Astrocyte (in vitro differentiated cells and primary cell): ENCODE measurements at regions not wholly inside any gene's neighbourhood (a gene's known extent, or its start where the extent isn't known, plus 50 kb on each side); places are given as distances from the start of the nearest gene placed in this dataset.

ENCODE experiments used
- DNase-seq: peaks from one replicate; pipeline ENCODE4 v3.0.0-alpha.2; 2010; ENCODE audit warnings: low read depth
- FAIRE-seq: peaks from 2 replicates; lab custom pipeline; 2011; peaks lifted over from hg19 to GRCh38; lab: Jason Lieb, UNC
- H2AFZ ChIP-seq: 2 replicates; pipeline ENCODE4 v1.6.0; 2012; ENCODE audit warnings: low read depth, low read length, inconsistent platforms
- H3K27ac ChIP-seq: 2 replicates; pipeline ENCODE4 v1.5.1; 2011; ENCODE audit warnings: low read depth, low read length, inconsistent platforms
- H3K27me3 ChIP-seq: 2 replicates; pipeline ENCODE4 v1.6.0; 2011; ENCODE audit warnings: low read length, inconsistent platforms; ENCODE audit not compliant: insufficient read depth
- H3K36me3 ChIP-seq: 2 replicates; pipeline ENCODE4 v1.5.1; 2011; ENCODE audit warnings: low read length, inconsistent platforms; ENCODE audit not compliant: insufficient read depth
- H3K4me1 ChIP-seq: 2 replicates; pipeline ENCODE4 v1.5.1; 2011; ENCODE audit warnings: low read length, inconsistent platforms; ENCODE audit not compliant: insufficient read depth
- H3K4me2 ChIP-seq: 2 replicates; pipeline ENCODE4 v1.6.0; 2012; ENCODE audit warnings: low read length, inconsistent platforms
- H3K4me3 ChIP-seq: 2 replicates; pipeline ENCODE4 v1.5.1; 2011; ENCODE audit warnings: low read depth, mild to moderate bottlenecking, low read length, inconsistent platforms; ENCODE audit not compliant: insufficient read depth
- H3K79me2 ChIP-seq: 2 replicates; pipeline ENCODE4 v1.6.0; 2012; ENCODE audit warnings: mild to moderate bottlenecking, low read length, inconsistent platforms; ENCODE audit not compliant: insufficient read depth
- H3K9ac ChIP-seq: 2 replicates; pipeline ENCODE4 v1.6.0; 2012; ENCODE audit warnings: mild to moderate bottlenecking, low read length, inconsistent platforms
- H3K9me3 ChIP-seq: 2 replicates; pipeline ENCODE4 v1.5.1; 2012; ENCODE audit warnings: low read depth, mild to moderate bottlenecking, low read length, inconsistent platforms; ENCODE audit not compliant: insufficient read depth
- H4K20me1 ChIP-seq: 2 replicates; pipeline ENCODE4 v1.6.0; 2012; ENCODE audit warnings: low read length, inconsistent platforms; ENCODE audit not compliant: insufficient read depth
- H3K27ac Mint-ChIP-seq: one replicate; pipeline ENCODE4 v1.8.0; 2021; ENCODE audit warnings: mild to moderate bottlenecking, mixed read lengths; ENCODE audit not compliant: unreplicated experiment
- H3K27me3 Mint-ChIP-seq: one replicate; pipeline ENCODE4 v1.8.0; 2021; ENCODE audit warnings: low read depth, mixed read lengths; ENCODE audit not compliant: unreplicated experiment
- H3K36me3 Mint-ChIP-seq: one replicate; pipeline ENCODE4 v1.8.0; 2021; ENCODE audit warnings: low read depth, mixed read lengths; ENCODE audit not compliant: unreplicated experiment
- H3K4me1 Mint-ChIP-seq: one replicate; pipeline ENCODE4 v1.8.0; 2021; ENCODE audit warnings: low read depth, mixed read lengths; ENCODE audit not compliant: unreplicated experiment
- H3K4me3 Mint-ChIP-seq: one replicate; pipeline ENCODE4 v1.8.0; 2021; ENCODE audit warnings: mild to moderate bottlenecking, moderate library complexity, mixed read lengths; ENCODE audit not compliant: unreplicated experiment
- H3K9me3 Mint-ChIP-seq: one replicate; pipeline ENCODE4 v1.8.0; 2021; ENCODE audit warnings: mild to moderate bottlenecking, mixed read lengths; ENCODE audit not compliant: unreplicated experiment
- CTCF ChIP-seq: IDR thresholded peaks from 2 replicates; pipeline ENCODE4 v1.5.1; 2011; ENCODE audit warnings: low read depth, mild to moderate bottlenecking, inconsistent platforms, low read length, moderate library complexity; ENCODE audit not compliant: insufficient read depth
- EZH2 ChIP-seq: IDR thresholded peaks from 2 replicates; pipeline ENCODE4 v1.6.1; 2012; ENCODE audit warnings: mild to moderate bottlenecking, low read length, inconsistent platforms; ENCODE audit not compliant: insufficient read depth

GRCh38 chr2:237228281-237228625 is 142.6 kb downstream of the COPS8 start:
- no peaks in the 10 kb centered on the region for H3K9me3 ChIP-seq
- H3K4me1 ChIP-seq = peaks cover 27% of the 10 kb centered on the region
- FAIRE-seq (no peak), DNase-seq (peak; percentile 45)
- peaks cover 5% of the 10 kb centered on the region for H3K27me3 Mint-ChIP-seq
- H3K4me3 Mint-ChIP-seq = no peak overlapping the region
- peak overlapping the region; percentile 59 for H3K27ac Mint-ChIP-seq
- no peaks in the 10 kb centered on the region for H3K36me3 Mint-ChIP-seq
- no peak overlapping the region for H2AFZ ChIP-seq
- no peaks in the 10 kb centered on the region for H3K36me3 ChIP-seq
- H3K4me1 Mint-ChIP-seq = peaks cover 31% of the 10 kb centered on the region
- peak overlapping the region; percentile 92 for H3K27ac ChIP-seq
- H4K20me1 ChIP-seq = no peaks in the 10 kb centered on the region
- H3K4me3 ChIP-seq = peak overlapping the region; percentile 20
- peak overlapping the region; percentile 65 for H3K4me2 ChIP-seq
- H3K9ac ChIP-seq = peak overlapping the region; percentile 66
- H3K27me3 ChIP-seq = no peaks in the 10 kb centered on the region
- H3K79me2 ChIP-seq = no peaks in the 10 kb centered on the region
- peaks cover 8% of the 10 kb centered on the region for H3K9me3 Mint-ChIP-seq
- TF ChIP-seq EZH2 (no peak), CTCF (no peak)

- no peaks in the 10 kb centered on the region for H3K36me3 Mint-ChIP-seq
- peaks cover 23% of the 10 kb centered on the region for H3K4me1 Mint-ChIP-seq
- TF ChIP-seq EZH2 (no peak), CTCF (no peak)
- H3K9me3 ChIP-seq = no peaks in the 10 kb centered on the region
- H3K9me3 Mint-ChIP-seq = peaks cover 11% of the 10 kb centered on the region
- no peak overlapping the region for H3K4me3 Mint-ChIP-seq
- no peak overlapping the region for H2AFZ ChIP-seq
- no peaks in the 10 kb centered on the region for H4K20me1 ChIP-seq
- no peaks in the 10 kb centered on the region for H3K79me2 ChIP-seq
- DNase-seq = no peak
- H3K27ac ChIP-seq = no peak overlapping the region
- no peak overlapping the region for H3K4me3 ChIP-seq
- H3K27me3 ChIP-seq = no peaks in the 10 kb centered on the region
- H3K27ac Mint-ChIP-seq = no peak overlapping the region
- FAIRE-seq = no peak
- H3K27me3 Mint-ChIP-seq = peaks cover 5% of the 10 kb centered on the region
- no peak overlapping the region for H3K9ac ChIP-seq
- no peaks in the 10 kb centered on the region for H3K36me3 ChIP-seq
- H3K4me2 ChIP-seq = no peak overlapping the region
- peaks cover 22% of the 10 kb centered on the region for H3K4me1 ChIP-seq
Observed at GRCh38 chr2:237229905-237230304, 144.2 kb downstream of the COPS8 start.

GRCh38 chr2:237230355-237230754 is 144.7 kb downstream of the COPS8 start:
- Mint-ChIP-seq H3K4me1 (peaks cover 26% of the 10 kb centered on the region), H3K27ac (no peak overlapping the region), H3K27me3 (peaks cover 5% of the 10 kb centered on the region), H3K9me3 (peaks cover 11% of the 10 kb centered on the region), H3K4me3 (no peak overlapping the region), H3K36me3 (no peaks in the 10 kb centered on the region)
- no peaks in the 10 kb centered on the region for H4K20me1 ChIP-seq
- no peaks in the 10 kb centered on the region for H3K9me3 ChIP-seq
- H3K9ac ChIP-seq = no peak overlapping the region
- H3K4me3 ChIP-seq = no peak overlapping the region
- TF ChIP-seq EZH2 (no peak), CTCF (no peak)
- peaks cover 27% of the 10 kb centered on the region for H3K4me1 ChIP-seq
- no peak overlapping the region for H3K27ac ChIP-seq
- H2AFZ ChIP-seq = no peak overlapping the region
- FAIRE-seq (no peak), DNase-seq (no peak)
- H3K36me3 ChIP-seq = no peaks in the 10 kb centered on the region
- H3K27me3 ChIP-seq = no peaks in the 10 kb centered on the region
- H3K79me2 ChIP-seq = no peaks in the 10 kb centered on the region
- H3K4me2 ChIP-seq = no peak overlapping the region
